WERI-Rb-1 (cell line): ENCODE measurements at regions not wholly inside any gene's neighbourhood (a gene's known extent, or its start where the extent isn't known, plus 50 kb on each side); places are given as distances from the start of the nearest gene placed in this dataset.

Experiments used
- DNase-seq: peaks from one replicate; pipeline ENCODE4 v3.0.0-alpha.2; 2020
- H3K27ac ChIP-seq: fragments of 250-450 bp; sonication (Bioruptor Pico); 2 replicates; pipeline ENCODE4 v1.5.1; 2020; ENCODE audit warnings: mild to moderate bottlenecking, moderate library complexity
- H3K27me3 ChIP-seq: fragments of 250-450 bp; sonication (Bioruptor Pico); 2 replicates; pipeline ENCODE4 v1.5.1; 2021; ENCODE audit warnings: mild to moderate bottlenecking, low read depth, moderate library complexity; ENCODE audit not compliant: insufficient read depth, severe bottlenecking
- H3K36me3 ChIP-seq: fragments of 250-450 bp; sonication (Bioruptor Pico); 2 replicates; pipeline ENCODE4 v1.5.1; 2020; ENCODE audit warnings: mild to moderate bottlenecking, moderate library complexity
- H3K4me3 ChIP-seq: 2 replicates; pipeline ENCODE4 v1.5.1; 2011; ENCODE audit warnings: low read depth, mild to moderate bottlenecking, control low read depth, low read length
- H3K9me3 ChIP-seq: fragments of 250-450 bp; sonication (Bioruptor Pico); 2 replicates; pipeline ENCODE4 v1.5.1; 2021; ENCODE audit warnings: mild to moderate bottlenecking, moderate library complexity; ENCODE audit not compliant: severe bottlenecking
- TF ChIP-seq, protein P1 (sequence below): IDR thresholded peaks from 2 replicates; pipeline ENCODE4 v1.5.1; 2011; ENCODE audit warnings: low read depth, mild to moderate bottlenecking, control low read depth, inconsistent platforms, low read length

DNA sequence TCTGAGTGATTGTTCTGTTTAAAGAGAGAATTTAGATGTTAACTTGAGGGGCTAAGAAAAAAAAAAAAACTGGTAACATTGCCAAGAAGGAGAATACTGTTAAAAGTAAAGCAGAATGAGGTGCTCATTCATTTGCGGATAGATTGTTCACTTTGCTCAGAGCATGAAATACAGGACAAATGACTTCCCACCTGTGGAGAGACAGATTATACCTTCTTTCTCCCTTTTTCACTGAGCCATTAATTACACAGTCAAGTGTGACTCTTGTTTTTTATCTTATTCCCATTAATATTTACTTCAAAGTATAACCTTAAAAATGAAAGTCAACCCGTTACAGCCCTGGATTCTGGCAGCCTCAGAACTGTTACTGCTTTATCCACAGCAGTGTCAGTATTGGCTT, 264.5 kb downstream of the TAF11L14 start:
- Histone ChIP-seq H3K9me3 (no peaks in the 10 kb centered on the region), H3K27ac (no peak overlapping the region), H3K27me3 (no peaks in the 10 kb centered on the region), H3K36me3 (no peaks in the 10 kb centered on the region), H3K4me3 (no peak overlapping the region)
- no peak for DNase-seq
- TF ChIP-seq, protein P1, sequence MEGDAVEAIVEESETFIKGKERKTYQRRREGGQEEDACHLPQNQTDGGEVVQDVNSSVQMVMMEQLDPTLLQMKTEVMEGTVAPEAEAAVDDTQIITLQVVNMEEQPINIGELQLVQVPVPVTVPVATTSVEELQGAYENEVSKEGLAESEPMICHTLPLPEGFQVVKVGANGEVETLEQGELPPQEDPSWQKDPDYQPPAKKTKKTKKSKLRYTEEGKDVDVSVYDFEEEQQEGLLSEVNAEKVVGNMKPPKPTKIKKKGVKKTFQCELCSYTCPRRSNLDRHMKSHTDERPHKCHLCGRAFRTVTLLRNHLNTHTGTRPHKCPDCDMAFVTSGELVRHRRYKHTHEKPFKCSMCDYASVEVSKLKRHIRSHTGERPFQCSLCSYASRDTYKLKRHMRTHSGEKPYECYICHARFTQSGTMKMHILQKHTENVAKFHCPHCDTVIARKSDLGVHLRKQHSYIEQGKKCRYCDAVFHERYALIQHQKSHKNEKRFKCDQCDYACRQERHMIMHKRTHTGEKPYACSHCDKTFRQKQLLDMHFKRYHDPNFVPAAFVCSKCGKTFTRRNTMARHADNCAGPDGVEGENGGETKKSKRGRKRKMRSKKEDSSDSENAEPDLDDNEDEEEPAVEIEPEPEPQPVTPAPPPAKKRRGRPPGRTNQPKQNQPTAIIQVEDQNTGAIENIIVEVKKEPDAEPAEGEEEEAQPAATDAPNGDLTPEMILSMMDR, result no peak

- Histone ChIP-seq H3K9me3 (no peaks in the 10 kb centered on the region), H3K36me3 (no peaks in the 10 kb centered on the region), H3K27ac (no peak overlapping the region), H3K4me3 (no peak overlapping the region), H3K27me3 (no peaks in the 10 kb centered on the region)
- TF ChIP-seq, protein P1, result no peak
- no peak for DNase-seq
Observed at GRCh38 chr5:17907094-17907493, 272.8 kb downstream of the TAF11L14 start.

DNA sequence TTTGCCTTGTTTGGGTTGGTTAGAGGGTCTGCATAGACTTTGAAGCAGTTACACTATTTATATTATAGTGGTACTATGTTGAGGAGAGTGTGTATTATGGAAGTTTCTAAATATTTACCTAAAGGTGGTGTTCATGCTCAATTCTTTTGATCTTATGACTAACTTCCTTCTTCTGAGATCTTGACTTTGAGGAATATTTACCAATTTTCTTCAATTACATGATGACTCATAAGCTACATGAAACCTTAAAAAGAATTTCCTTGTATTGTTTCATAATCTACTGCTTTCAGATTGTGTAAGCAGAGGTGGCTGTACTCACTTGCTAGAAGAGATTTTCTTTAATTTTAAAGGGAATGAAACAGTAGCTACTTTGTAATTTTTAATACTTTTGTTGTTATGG, 276.1 kb downstream of the TAF11L14 start:
- TF ChIP-seq, protein P1, result no peak
- H3K4me3 ChIP-seq, result no peak overlapping the region

DNA sequence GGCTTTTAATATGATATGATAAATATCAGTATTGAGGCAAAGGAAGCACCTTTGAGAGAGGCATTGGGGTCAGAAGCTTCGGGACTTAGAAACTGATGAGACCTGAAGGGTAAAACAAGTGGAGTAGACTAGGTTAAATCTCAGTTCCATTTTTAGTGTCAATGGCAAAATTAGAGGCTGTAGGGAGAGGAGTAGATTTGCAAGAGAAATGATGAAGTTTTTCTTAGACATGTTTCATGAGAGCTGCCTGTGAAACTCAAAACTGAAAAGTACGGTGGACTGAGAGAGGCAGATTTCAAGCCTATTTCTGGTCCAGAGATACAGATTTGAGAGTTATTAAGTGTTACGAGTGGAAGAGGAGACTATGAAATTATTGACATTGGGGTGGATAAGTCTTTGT, 278.5 kb downstream of the TAF11L14 start:
- TF ChIP-seq, protein P1, result no peak
- DNase-seq, result no peak
- Histone ChIP-seq H3K36me3 (no peaks in the 10 kb centered on the region), H3K27me3 (no peaks in the 10 kb centered on the region), H3K4me3 (no peak overlapping the region), H3K27ac (no peak overlapping the region), H3K9me3 (no peaks in the 10 kb centered on the region)

More for the DNA sequence above, 276.1 kb downstream of the TAF11L14 start:
- H3K9me3 ChIP-seq, result no peaks in the 10 kb centered on the region
- H3K27ac ChIP-seq, result no peak overlapping the region
- DNase-seq, result no peak
- no peaks in the 10 kb centered on the region for H3K36me3 ChIP-seq
- no peaks in the 10 kb centered on the region for H3K27me3 ChIP-seq

- no peak for DNase-seq
- no peaks in the 10 kb centered on the region for H3K9me3 ChIP-seq
- no peak overlapping the region for H3K4me3 ChIP-seq
- no peaks in the 10 kb centered on the region for H3K27me3 ChIP-seq
- no peak overlapping the region for H3K27ac ChIP-seq
- H3K36me3 ChIP-seq, result no peaks in the 10 kb centered on the region
- TF ChIP-seq, protein P1, result no peak
Observed at GRCh38 chr5:17916446-17916845, 282.2 kb downstream of the TAF11L14 start.

GRCh38 chr5:17917465-17917864, 283.2 kb downstream of the TAF11L14 start:
- no peaks in the 10 kb centered on the region for H3K9me3 ChIP-seq
- H3K4me3 ChIP-seq, result no peak overlapping the region
- no peaks in the 10 kb centered on the region for H3K27me3 ChIP-seq
- H3K36me3 ChIP-seq, result no peaks in the 10 kb centered on the region
- no peak overlapping the region for H3K27ac ChIP-seq
- DNase-seq, result no peak
- TF ChIP-seq, protein P1, result no peak
